HCT116 (cell line): ENCODE measurements at regions not wholly inside any gene's neighbourhood (a gene's known extent, or its start where the extent isn't known, plus 50 kb on each side); places are given as distances from the start of the nearest gene placed in this dataset.
"Not testable (repeated sequence)": the region's sequence is repeated elsewhere in the genome, so short reads cannot be mapped to it uniquely, and the experiment has no call there.

Experiments used
- ATAC-seq: fragments of 200-7000 bp; cut with Tn5 transposase; 2 replicates; pipeline ENCODE4 v1.9.1; 2020; ENCODE audit warnings: mild to moderate bottlenecking, moderate library complexity
- BruUV-seq: library from RNA; stranded (reverse); fragments of 400-500 nt; replicated peaks from 2 replicates; lab custom pipeline; 2021; lab: Mats Ljungman, UMichigan
- CTCF ChIA-PET: fragments of 300-600 bp; sonication (Branson Sonifier 250); formaldehyde crosslinking; loops from one replicate; lab custom pipeline; 2021; ENCODE audit warnings: antibody characterized with exemption; lab: Charles Lee
- POLR2A ChIA-PET: fragments of 300-600, 350-600 bp; sonication (Branson Sonifier 250); formaldehyde crosslinking; loops from one replicate; lab custom pipeline; 2021; ENCODE audit warnings: antibody characterized with exemption; lab: Charles Lee
- RAD21 ChIA-PET, 2 experiments: fragments of 300-600 bp; sonication (Branson Sonifier 250); formaldehyde crosslinking; loops; one replicate each; lab custom pipeline; 2023; ENCODE audit warnings: low total read pairs in 2 of 2; ENCODE audit not compliant: uncharacterized antibody in 2 of 2, unreplicated experiment in 2 of 2, low non-redundant PET in 1 of 2; lab: Charles Lee
- DNase-seq: peaks from one replicate; pipeline ENCODE4 v3.0.0-alpha.2; 2010; ENCODE audit warnings: low read depth, low spot score
- H2AFZ ChIP-seq: fragments of 200-600 bp; shearing (Covaris generic), sonication (generic); 2 replicates; pipeline ENCODE4 v1.6.1; 2017; ENCODE audit warnings: low read depth, mixed run types, mixed read lengths, antibody characterized with exemption, low read length; ENCODE audit not compliant: poor library complexity, severe bottlenecking
- H3K27ac ChIP-seq: 2 replicates; pipeline ENCODE4 v1.5.1; 2012; ENCODE audit warnings: low read depth, low read length
- H3K27me3 ChIP-seq: fragments of 200-600 bp; sonication (generic); 2 replicates; pipeline ENCODE4 v1.6.1; 2016; ENCODE audit warnings: mixed run types, low read length, mixed read lengths; ENCODE audit not compliant: insufficient read depth
- H3K36me3 ChIP-seq, 2 experiments: fragments of 200-500 bp in 1 of 2; fragments of 200-600 bp in 1 of 2; sonication (Bioruptor generic) in 1 of 2; sonication (generic) in 1 of 2; 2 replicates each; pipeline versions ENCODE4 v1.5.1 to v1.6.1; 2014 to 2016; ENCODE audit warnings: low read length in 2 of 2, inconsistent platforms in 1 of 2, mixed read lengths in 1 of 2, mixed run types in 1 of 2; ENCODE audit not compliant: insufficient read depth in 2 of 2, control insufficient read depth in 1 of 2
- H3K4me1 ChIP-seq, 2 experiments: fragments of 200-600 bp in 1 of 2; sonication (generic) in 1 of 2; 2 replicates each; pipeline versions ENCODE4 v1.5.1 to v1.6.1; 2012 to 2017; ENCODE audit warnings: low read length in 2 of 2, inconsistent platforms in 1 of 2, mild to moderate bottlenecking in 1 of 2, mixed read lengths in 1 of 2, mixed run types in 1 of 2, moderate library complexity in 1 of 2; ENCODE audit not compliant: insufficient read depth in 2 of 2, control insufficient read depth in 1 of 2
- H3K4me2 ChIP-seq: fragments of 200-600 bp; sonication (generic); 2 replicates; pipeline ENCODE4 v1.6.1; 2017; ENCODE audit warnings: mixed run types, low read length, mixed read lengths
- H3K4me3 ChIP-seq, 2 experiments: fragments of 200-600 bp in 1 of 2; sonication (generic) in 1 of 2; replicated peaks in 1 of 2; 2 replicates each; pipeline ENCODE4 v1.5.1; 2011 to 2016; ENCODE audit warnings: low read length in 2 of 2, control low read depth in 1 of 2, low read depth in 1 of 2, mild to moderate bottlenecking in 1 of 2, mixed read lengths in 1 of 2, mixed run types in 1 of 2
- H3K79me2 ChIP-seq: fragments of 200-600 bp; sonication (generic); 2 replicates; pipeline ENCODE4 v1.6.1; 2017; ENCODE audit warnings: mild to moderate bottlenecking, mixed run types, low read length, moderate library complexity, mixed read lengths; ENCODE audit not compliant: insufficient read depth
- H3K9ac ChIP-seq: fragments of 200-600 bp; sonication (generic); 2 replicates; pipeline ENCODE4 v1.6.1; 2016; ENCODE audit warnings: low read length, mixed read lengths
- H3K9me2 ChIP-seq: fragments of 200-600 bp; sonication (generic), shearing (Covaris generic); 2 replicates; pipeline ENCODE4 v1.6.1; 2017; ENCODE audit warnings: mixed run types, mild to moderate bottlenecking, moderate library complexity; ENCODE audit not compliant: insufficient read depth
- H3K9me3 ChIP-seq, 2 experiments: fragments of 200-500 bp in 1 of 2; fragments of 200-600 bp in 1 of 2; sonication (Bioruptor generic) in 1 of 2; sonication (generic) in 1 of 2; 2 replicates each; pipeline ENCODE4 v1.6.1; 2014 to 2017; ENCODE audit warnings: low read length in 2 of 2, mixed read lengths in 2 of 2, inconsistent platforms in 1 of 2, low read depth in 1 of 2, mild to moderate bottlenecking in 1 of 2, mixed run types in 1 of 2, moderate library complexity in 1 of 2; ENCODE audit not compliant: control insufficient read depth in 1 of 2, insufficient read depth in 1 of 2
- H4K20me1 ChIP-seq: fragments of 200-600 bp; sonication (generic), shearing (Covaris generic); 2 replicates; pipeline ENCODE4 v1.6.1; 2017; ENCODE audit warnings: mixed run types, mild to moderate bottlenecking, moderate library complexity; ENCODE audit not compliant: insufficient read depth
- ATF3 ChIP-seq: IDR thresholded peaks from 2 replicates; pipeline ENCODE4 v1.6.1; 2012
- FOSL1 ChIP-seq: IDR thresholded peaks from 2 replicates; pipeline ENCODE4 v1.6.1; 2012; ENCODE audit warnings: low read depth
- JUND ChIP-seq: IDR thresholded peaks from 2 replicates; pipeline ENCODE4 v1.6.1; 2012
- MAX ChIP-seq: IDR thresholded peaks from 2 replicates; pipeline ENCODE4 v1.6.1; 2012
- POLR2A ChIP-seq: IDR thresholded peaks from 2 replicates; pipeline ENCODE4 v1.7.0; 2011; ENCODE audit warnings: borderline replicate concordance; ENCODE audit not compliant: insufficient read depth, insufficient read length; ENCODE audit errors: extremely low read depth
- SP1 ChIP-seq: IDR thresholded peaks from 2 replicates; pipeline ENCODE4 v1.6.1; 2012; ENCODE audit warnings: low read depth
- SRF ChIP-seq: IDR thresholded peaks from 2 replicates; pipeline ENCODE4 v1.6.1; 2012; ENCODE audit warnings: low read depth
- TCF7L2 ChIP-seq: IDR thresholded peaks from 2 replicates; pipeline ENCODE4 v1.7.0; 2011; ENCODE audit warnings: borderline replicate concordance, inconsistent platforms; ENCODE audit not compliant: insufficient read depth, insufficient read length; ENCODE audit errors: extremely low read depth
- ZFX ChIP-seq: fragments of 450-650 bp; IDR thresholded peaks from 2 replicates; pipeline ENCODE4 v1.6.1; 2017
- intact Hi-C: fragments of 100-400 bp; cut with micrococcal nuclease; formaldehyde crosslinking; loops from 2 replicates; pipeline ENCODE4 v1.10.0; 2022

- TF ChIP-seq POLR2A (no peak), JUND (no peak), FOSL1 (no peak)
- H3K36me3 ChIP-seq, result no peaks in the 10 kb centered on the region
These were observed 58.8 kb upstream of the APCDD1L start for GRCh38 chr20:58573986-58574385.

GRCh38 chr20:58573257-58573656, 58.1 kb upstream of the APCDD1L start:
- DNase-seq (no peak), ATAC-seq (no peak)
- no peak overlapping the region for H3K9ac ChIP-seq
- BruUV-seq, result no TSS peak
- no peaks in the 10 kb centered on the region for H4K20me1 ChIP-seq
- RAD21 ChIA-PET, result no interaction called here
- H3K9me3 ChIP-seq, result no peaks in the 10 kb centered on the region
- intact Hi-C loops, result no loop called here
- POLR2A ChIA-PET, result no interaction called here
- CTCF ChIA-PET, result no interaction called here
- H3K4me2 ChIP-seq, result no peak overlapping the region
- no peaks in the 10 kb centered on the region for H3K36me3 ChIP-seq
- no peaks in the 10 kb centered on the region for H3K79me2 ChIP-seq
- TF ChIP-seq SP1, result no peak
- no peak for TF ChIP-seq JUND
- no peak for TF ChIP-seq FOSL1
- TF ChIP-seq MAX, result no peak
- TF ChIP-seq SRF, result no peak
- no peak for TF ChIP-seq ZFX
- TF ChIP-seq TCF7L2, result no peak
- TF ChIP-seq ATF3, result no peak
- no peak overlapping the region for H3K27ac ChIP-seq
- no peak overlapping the region for H3K4me3 ChIP-seq
- peaks cover 4% of the 10 kb centered on the region; the same call in 1 of the 2 replicates for H3K27me3 ChIP-seq
- H3K9me2 ChIP-seq, result no peaks in the 10 kb centered on the region
- H2AFZ ChIP-seq, result no peak overlapping the region
- H3K4me1 ChIP-seq, result no peaks in the 10 kb centered on the region

More at GRCh38 chr20:58573986-58574385, 58.8 kb upstream of the APCDD1L start:
- Histone ChIP-seq H3K4me3 (no peak overlapping the region), H2AFZ (no peak overlapping the region), H4K20me1 (no peaks in the 10 kb centered on the region), H3K27ac (no peak overlapping the region), H3K9me3 (no peaks in the 10 kb centered on the region), H3K4me2 (no peak overlapping the region), H3K79me2 (no peaks in the 10 kb centered on the region), H3K27me3 (peaks cover 4% of the 10 kb centered on the region; the same call in 1 of the 2 replicates), H3K4me1 (no peaks in the 10 kb centered on the region), H3K9ac (no peak overlapping the region), H3K9me2 (no peaks in the 10 kb centered on the region)
- POLR2A ChIA-PET, result no interaction called here
- no TSS peak for BruUV-seq
- RAD21 ChIA-PET, result no interaction called here
- DNase-seq (no peak), ATAC-seq (no peak)
- CTCF ChIA-PET, result no interaction called here
- intact Hi-C loops, result no loop called here

GRCh38 chr20:58572428-58572763, 57.2 kb upstream of the APCDD1L start:
- H3K27me3 ChIP-seq, H3K27ac ChIP-seq, DNase-seq, ATAC-seq, H3K9me3 ChIP-seq, H3K9me2 ChIP-seq, RAD21 ChIA-PET, H3K36me3 ChIP-seq, H3K4me1 ChIP-seq, H3K4me3 ChIP-seq, H3K4me2 ChIP-seq, intact Hi-C loops, BruUV-seq, H3K9ac ChIP-seq, H3K79me2 ChIP-seq, H2AFZ ChIP-seq, CTCF ChIA-PET, H4K20me1 ChIP-seq: not testable (repeated sequence)
- POLR2A ChIA-PET, result interaction anchor here (0.6 kb wide), 1 partner anchor 84 kb away, joined by 3 read pairs; no protein-coding TSS in a partner anchor
